ENCODE measurements at regions not wholly inside any gene's neighbourhood (a gene's known extent, or its start where the extent isn't known, plus 50 kb on each side); places are given as distances from the start of the nearest gene placed in this dataset.

- H3K9ac ChIP-seq (ENCODE audit: low read length) = no peak overlapping the region
- H3K4me2 ChIP-seq (ENCODE audit: low read length) = no peak overlapping the region
- no peak overlapping the region for H3K4me3 ChIP-seq (ENCODE audit: insufficient read depth, low read depth, low read length)
- H3K9me3 ChIP-seq (ENCODE audit: insufficient read depth, low read depth, low read length) = no peaks in the 10 kb centered on the region
- H3K27ac Mint-ChIP-seq (ENCODE audit: unreplicated experiment) = no peak overlapping the region
- H3K27me3 ChIP-seq (ENCODE audit: insufficient read depth, low read length) = no peaks in the 10 kb centered on the region
- H3K4me3 Mint-ChIP-seq (ENCODE audit: unreplicated experiment) = no peak overlapping the region
- no peaks in the 10 kb centered on the region for H3K4me1 ChIP-seq (ENCODE audit: insufficient read depth, low read length)
- H3K4me1 Mint-ChIP-seq (ENCODE audit: low read depth, unreplicated experiment) = no peaks in the 10 kb centered on the region
- no peak overlapping the region for H3K27ac ChIP-seq (ENCODE audit: low read depth, low read length)
- no peaks in the 10 kb centered on the region for H3K9me3 Mint-ChIP-seq (ENCODE audit: unreplicated experiment)
- no peaks in the 10 kb centered on the region for H4K20me1 ChIP-seq (ENCODE audit: insufficient read depth, low read length)
- no peaks in the 10 kb centered on the region for H3K36me3 ChIP-seq (ENCODE audit: insufficient read depth, low read length)
- H3K27me3 Mint-ChIP-seq (ENCODE audit: low read depth, unreplicated experiment) = no peaks in the 10 kb centered on the region
- DNase-seq (ENCODE audit: low read depth) (no peak), FAIRE-seq (no peak)
- no peaks in the 10 kb centered on the region for H3K79me2 ChIP-seq (ENCODE audit: insufficient read depth, low read length)
- TF ChIP-seq CTCF (IDR thresholded peaks at IDR 0.05; ENCODE audit: insufficient read depth, low read depth, low read length) (no peak), EZH2 (IDR thresholded peaks at IDR 0.05; ENCODE audit: insufficient read depth, low read length) (no peak)
- no peaks in the 10 kb centered on the region for H3K36me3 Mint-ChIP-seq (ENCODE audit: low read depth, unreplicated experiment)
- H2AFZ ChIP-seq (ENCODE audit: low read depth, low read length) = no peak overlapping the region
Measured at GRCh38 chr2:34570266-34570872, 971.3 kb upstream of the FAM98A start.

DNA sequence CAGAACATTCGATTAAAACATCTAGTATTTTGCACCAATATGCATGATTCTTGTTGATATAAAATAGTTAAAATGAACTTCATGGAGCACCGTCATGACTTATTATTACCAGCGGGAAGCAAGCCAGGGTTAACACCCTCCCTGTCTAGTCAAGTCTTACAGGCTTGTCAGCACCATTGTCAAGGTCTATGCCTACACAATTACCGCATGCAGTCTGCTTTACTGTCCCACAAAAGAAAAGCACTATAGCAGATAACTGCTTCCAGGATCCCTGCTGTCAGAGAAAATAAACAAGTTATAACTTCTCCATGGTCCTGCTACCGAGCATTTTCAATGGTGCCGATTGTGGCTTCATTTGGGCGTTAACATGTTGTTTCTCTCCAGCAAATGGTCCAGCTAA is 968.0 kb upstream of the FAM98A start:
- FAIRE-seq = no peak
- no peaks in the 10 kb centered on the region for H4K20me1 ChIP-seq (ENCODE audit: insufficient read depth, low read length)

More for the DNA sequence above, 968.0 kb upstream of the FAM98A start:
- Histone ChIP-seq H3K79me2 (ENCODE audit: insufficient read depth, low read length) (no peaks in the 10 kb centered on the region), H3K27me3 (ENCODE audit: insufficient read depth, low read length) (no peaks in the 10 kb centered on the region), H3K9ac (ENCODE audit: low read length) (no peak overlapping the region), H3K9me3 (ENCODE audit: insufficient read depth, low read depth, low read length) (no peaks in the 10 kb centered on the region), H3K36me3 (ENCODE audit: insufficient read depth, low read length) (no peaks in the 10 kb centered on the region), H3K4me1 (ENCODE audit: insufficient read depth, low read length) (no peaks in the 10 kb centered on the region), H3K27ac (ENCODE audit: low read depth, low read length) (no peak overlapping the region), H3K4me2 (ENCODE audit: low read length) (no peak overlapping the region), H2AFZ (ENCODE audit: low read depth, low read length) (no peak overlapping the region), H3K4me3 (ENCODE audit: insufficient read depth, low read depth, low read length) (no peak overlapping the region)
- TF ChIP-seq EZH2 (IDR thresholded peaks at IDR 0.05; ENCODE audit: insufficient read depth, low read length) (no peak), CTCF (IDR thresholded peaks at IDR 0.05; ENCODE audit: insufficient read depth, low read depth, low read length) (no peak)
- H3K27me3 Mint-ChIP-seq (ENCODE audit: low read depth, unreplicated experiment) = no peaks in the 10 kb centered on the region
- DNase-seq (ENCODE audit: low read depth) = no peak
- H3K36me3 Mint-ChIP-seq (ENCODE audit: low read depth, unreplicated experiment) = no peaks in the 10 kb centered on the region
- no peaks in the 10 kb centered on the region for H3K4me1 Mint-ChIP-seq (ENCODE audit: low read depth, unreplicated experiment)
- H3K27ac Mint-ChIP-seq (ENCODE audit: unreplicated experiment) = no peak overlapping the region
- H3K4me3 Mint-ChIP-seq (ENCODE audit: unreplicated experiment) = no peak overlapping the region
- H3K9me3 Mint-ChIP-seq (ENCODE audit: unreplicated experiment) = no peaks in the 10 kb centered on the region
